LNCaP clone FGC (cell line): ENCODE measurements at regions not wholly inside any gene's neighbourhood (a gene's known extent, or its start where the extent isn't known, plus 50 kb on each side); places are given as distances from the start of the nearest gene placed in this dataset.
"Not testable (repeated sequence)": the region's sequence is repeated elsewhere in the genome, so short reads cannot be mapped to it uniquely, and the experiment has no call there.

Source experiments
- DNase-seq: peaks from one replicate; pipeline ENCODE4 v3.0.0-alpha.2; 2011; ENCODE audit warnings: low read depth
- H3K4me3 ChIP-seq: 2 replicates; pipeline ENCODE4 v1.5.1; 2011; ENCODE audit warnings: mild to moderate bottlenecking, low read depth, low read length, control low read depth
- CTCF ChIP-seq: IDR thresholded peaks from 2 replicates; pipeline ENCODE4 v1.5.1; 2012; ENCODE audit warnings: mild to moderate bottlenecking; ENCODE audit not compliant: control insufficient read depth, insufficient read depth; ENCODE audit errors: extremely low read depth

- no peak for DNase-seq
- no peak overlapping the region for H3K4me3 ChIP-seq
- no peak for TF ChIP-seq CTCF
Observed at GRCh38 chr10:114872519-114873087, 51.0 kb downstream of the FHIP2A start.

GRCh38 chr10:114874827-114875411, 53.3 kb downstream of the FHIP2A start:
- TF ChIP-seq CTCF: no peak
- no peak for DNase-seq
- no peak overlapping the region for H3K4me3 ChIP-seq

DNA sequence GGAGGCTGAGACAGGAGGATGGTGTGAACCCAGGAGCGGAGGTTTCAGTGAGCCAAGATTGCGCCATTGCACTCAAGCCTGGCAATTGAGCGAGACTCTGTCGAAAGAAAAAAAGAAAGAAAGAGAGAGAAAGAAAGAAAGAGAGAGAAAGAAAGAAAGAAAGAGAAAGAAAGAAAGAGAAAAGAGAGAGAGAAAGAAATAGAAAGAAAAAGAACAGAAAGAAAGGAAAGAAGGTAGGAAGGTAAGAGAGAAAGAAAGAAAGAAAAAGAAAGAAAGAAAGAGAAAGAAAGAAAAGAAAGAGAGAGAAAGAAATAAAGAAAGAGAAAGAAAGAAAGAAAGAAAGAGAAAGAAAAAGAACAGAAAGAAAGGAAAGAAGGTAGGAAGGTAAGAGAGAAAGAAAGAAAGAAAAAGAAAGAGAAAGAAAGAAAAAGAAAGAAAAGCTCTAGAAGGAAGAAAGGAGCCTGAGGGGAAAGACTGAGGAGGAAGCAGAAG, 54.1 kb downstream of the FHIP2A start:
- not testable (repeated sequence) for H3K4me3 ChIP-seq, DNase-seq

DNA sequence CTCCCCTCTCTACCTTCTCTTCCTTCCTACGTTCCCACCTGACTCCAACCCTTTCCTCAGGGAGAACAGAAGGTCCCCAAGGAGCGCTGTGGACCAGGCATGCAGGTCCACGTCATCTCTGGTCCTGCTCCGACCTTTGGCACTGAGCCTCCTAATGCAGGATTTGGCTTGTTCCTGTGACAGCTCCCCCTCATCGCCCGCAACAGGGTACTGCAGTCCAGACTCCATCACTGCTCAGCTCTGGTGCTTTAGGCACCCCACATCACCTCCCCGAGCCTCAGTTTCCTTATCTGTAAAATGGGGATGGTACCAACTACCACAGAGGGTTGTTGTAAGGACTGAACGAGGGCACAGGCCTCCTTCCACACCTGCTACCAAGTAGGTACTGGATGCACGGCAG, 54.6 kb downstream of the FHIP2A start:
- H3K4me3 ChIP-seq: no peak overlapping the region
- no peak for TF ChIP-seq CTCF
- DNase-seq: no peak

DNA sequence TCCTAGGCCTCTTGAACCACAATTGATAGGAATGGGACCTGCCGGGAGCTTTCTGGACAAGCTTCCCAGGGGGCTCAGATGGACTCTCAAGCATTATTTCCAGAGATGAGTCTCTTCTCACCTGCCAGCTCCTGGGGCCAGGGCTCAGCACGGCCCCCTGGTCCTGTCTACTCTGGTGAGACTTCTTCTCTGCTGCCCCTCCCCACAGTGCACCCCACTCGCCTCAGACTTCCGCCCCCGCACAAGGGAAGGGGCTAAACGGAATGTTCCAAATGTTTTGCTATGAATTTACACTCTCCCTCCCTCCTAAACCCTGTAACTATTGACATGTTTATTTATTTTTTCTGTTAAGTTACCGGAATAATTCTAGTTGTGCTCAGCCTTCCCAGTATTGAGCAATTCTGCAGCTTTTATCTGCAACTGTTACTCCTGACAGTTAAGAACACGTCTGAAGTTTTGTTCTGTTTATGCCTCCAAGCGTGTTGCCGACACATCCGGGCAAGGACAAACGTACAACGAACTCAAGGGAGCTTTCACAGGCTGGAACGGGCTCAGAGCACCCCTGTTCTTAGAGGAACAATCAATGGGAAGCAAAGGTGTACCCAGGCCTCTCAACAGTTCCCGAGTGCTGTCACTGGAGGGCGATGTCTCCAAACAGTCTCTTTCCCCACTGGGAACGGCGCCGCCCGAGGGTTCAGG, 55.2 kb downstream of the FHIP2A start:
- DNase-seq: no peak
- peak; percentile 95 for TF ChIP-seq CTCF
- H3K4me3 ChIP-seq: no peak overlapping the region

DNA sequence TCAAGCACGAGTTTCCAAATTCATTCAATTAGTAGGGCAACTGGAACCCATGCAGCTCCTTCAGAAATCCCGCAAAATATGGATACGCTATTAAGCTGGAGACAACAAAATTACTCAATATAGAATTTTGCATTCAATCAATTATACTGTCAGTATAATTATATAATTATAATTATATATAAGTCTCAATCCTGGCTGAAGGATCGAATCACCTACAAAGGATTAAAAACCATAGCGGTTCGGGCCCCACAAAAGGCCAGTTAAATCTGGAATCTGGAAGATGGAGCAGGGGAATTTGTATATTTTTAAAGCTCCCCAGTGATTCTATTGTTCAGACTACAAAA, 55.7 kb downstream of the FHIP2A start:
- no peak for DNase-seq
- no peak for TF ChIP-seq CTCF
- H3K4me3 ChIP-seq: no peak overlapping the region

- no peak for TF ChIP-seq CTCF
- H3K4me3 ChIP-seq: no peak overlapping the region
- DNase-seq: peak; percentile 44
Observed at GRCh38 chr10:114879093-114879492, 57.5 kb downstream of the FHIP2A start.
